HT1080 (cell line): ENCODE measurements at regions not wholly inside any gene's neighbourhood (a gene's known extent, or its start where the extent isn't known, plus 50 kb on each side); places are given as distances from the start of the nearest gene placed in this dataset.
A peak's percentile ranks its signal among the peaks of the same experiment; 100 is the strongest.

Experiments used
- DNase-seq: peaks from one replicate; pipeline ENCODE4 v3.0.0-alpha.2; 2015; ENCODE audit warnings: low read depth

DNA sequence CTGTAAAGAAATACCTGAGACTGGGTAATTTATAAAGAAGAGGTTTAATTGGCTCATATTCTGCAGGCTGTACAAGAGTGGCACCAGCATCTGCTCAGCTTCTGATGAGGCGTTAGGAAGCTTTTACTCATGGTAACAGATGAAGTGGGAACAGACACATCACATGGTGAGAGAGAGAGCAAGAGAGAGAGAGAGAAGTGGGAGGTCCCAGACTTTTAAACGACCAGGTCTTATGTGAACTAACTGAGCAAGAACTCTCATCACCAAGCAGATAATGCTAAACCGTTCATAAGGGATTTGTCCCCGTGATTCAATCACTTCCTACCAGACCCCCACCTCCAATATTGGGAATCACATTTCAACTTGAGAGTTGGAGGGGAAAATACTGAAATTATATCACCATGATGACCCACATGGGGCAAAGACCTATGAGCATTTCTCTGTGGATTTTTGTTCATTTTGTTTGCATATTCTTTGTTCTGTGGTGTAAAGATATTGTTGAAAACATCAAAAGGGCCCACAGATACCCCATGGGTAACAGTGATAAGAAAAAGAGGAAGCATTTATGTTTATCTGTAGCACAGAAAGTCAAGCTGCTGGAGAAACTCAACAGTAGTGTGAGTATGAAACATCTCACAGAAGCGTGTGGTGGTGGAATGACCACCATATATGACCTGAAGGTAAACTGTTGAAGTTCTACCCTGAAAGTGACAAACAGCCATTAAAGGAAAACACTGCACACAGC, 135.2 kb upstream of the PDE3A start:
- no peak for DNase-seq

DNA sequence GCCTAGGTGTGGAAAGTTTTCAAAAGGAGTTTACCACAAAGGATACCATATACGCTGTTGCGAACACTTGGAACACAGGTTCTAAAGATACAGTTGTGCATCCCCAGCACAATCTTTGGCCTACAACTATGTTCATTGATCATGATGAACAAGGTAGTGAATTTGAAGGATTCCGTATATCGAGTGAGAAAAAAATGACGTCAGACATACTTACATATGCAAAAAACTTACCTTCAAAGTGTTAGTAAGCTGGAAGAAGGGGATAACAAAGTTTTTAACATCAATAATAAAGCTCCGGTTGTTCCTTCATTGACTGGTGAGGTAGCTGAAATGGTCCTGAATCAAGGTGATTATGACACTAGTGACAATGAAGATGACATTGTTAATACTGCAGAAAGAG, 133.9 kb upstream of the PDE3A start:
- DNase-seq = no peak

DNA sequence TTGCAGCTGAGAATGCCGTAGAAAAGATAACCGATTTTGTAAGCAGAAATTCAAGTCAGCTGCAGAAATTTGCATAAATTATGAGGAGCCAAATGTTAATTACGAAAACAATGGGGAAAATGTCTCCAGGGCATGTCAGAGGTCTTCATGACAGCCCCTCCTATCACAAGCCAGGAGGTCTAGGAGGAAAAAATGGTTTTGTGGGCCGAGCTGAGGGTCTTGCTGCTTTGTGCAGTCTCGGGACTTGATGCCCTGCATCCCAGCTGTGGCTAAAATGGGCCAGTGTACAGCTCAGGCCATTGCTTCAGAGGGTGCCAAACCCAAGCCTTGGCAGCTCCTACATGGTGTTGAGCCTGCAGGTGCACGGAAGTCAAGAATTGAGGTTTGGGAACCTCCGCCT, 131.2 kb upstream of the PDE3A start:
- DNase-seq = no peak

DNA sequence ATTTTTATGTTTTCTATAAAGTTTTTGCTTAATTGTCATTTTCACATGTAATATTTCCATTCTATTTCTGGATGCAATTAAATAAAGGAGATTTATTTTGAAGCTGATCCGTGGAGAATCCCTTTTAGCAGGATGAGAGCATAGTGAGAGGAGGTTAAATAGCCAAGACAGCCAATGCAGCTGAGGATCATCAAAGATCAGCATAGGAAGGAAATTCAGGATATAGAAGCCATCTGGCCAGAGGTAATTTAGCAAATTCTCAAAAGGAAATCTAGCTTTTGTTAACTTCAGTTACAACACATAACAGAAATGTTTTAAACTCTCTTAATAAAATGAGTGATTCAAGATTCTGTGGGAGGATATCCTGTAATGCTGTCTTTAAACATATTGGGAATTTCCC, 122.8 kb upstream of the PDE3A start:
- no peak for DNase-seq

DNA sequence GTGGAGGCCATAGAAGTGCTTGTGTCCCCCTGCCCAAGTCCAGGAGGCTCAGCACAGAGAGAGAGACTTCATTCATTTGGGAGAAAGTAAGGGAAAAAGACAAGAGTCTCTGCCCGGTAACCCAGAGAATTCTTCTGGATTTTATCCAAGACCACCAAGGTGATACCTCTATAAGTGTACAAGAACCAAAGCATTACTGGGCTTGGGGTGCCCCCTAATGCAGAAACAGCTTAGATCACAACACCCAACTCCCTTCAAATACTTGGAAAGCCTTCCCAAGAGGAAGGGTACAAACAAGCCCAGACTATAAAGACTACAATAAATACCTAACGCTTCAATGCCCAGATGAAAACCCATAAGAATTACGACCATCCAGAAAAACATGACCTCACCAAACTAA, 119.7 kb upstream of the PDE3A start:
- DNase-seq = no peak

DNA sequence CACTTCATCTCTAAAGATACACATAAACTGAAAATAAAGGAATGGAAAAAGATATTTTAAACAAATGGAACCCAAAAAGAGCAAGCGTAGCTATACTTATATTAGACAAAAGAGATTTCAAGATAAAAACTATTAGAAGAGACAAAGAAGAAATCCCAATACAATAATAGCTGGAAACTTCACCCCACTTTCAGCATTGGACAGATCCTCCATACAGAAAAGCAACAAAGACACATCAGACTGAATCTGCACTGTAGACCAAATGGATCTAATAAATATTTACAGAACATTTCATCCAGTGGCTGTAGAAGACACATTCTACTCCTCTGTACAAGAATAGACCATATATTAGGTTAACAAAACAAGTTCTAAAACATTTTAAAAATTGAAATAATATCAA, 117.6 kb upstream of the PDE3A start:
- no peak for DNase-seq

DNA sequence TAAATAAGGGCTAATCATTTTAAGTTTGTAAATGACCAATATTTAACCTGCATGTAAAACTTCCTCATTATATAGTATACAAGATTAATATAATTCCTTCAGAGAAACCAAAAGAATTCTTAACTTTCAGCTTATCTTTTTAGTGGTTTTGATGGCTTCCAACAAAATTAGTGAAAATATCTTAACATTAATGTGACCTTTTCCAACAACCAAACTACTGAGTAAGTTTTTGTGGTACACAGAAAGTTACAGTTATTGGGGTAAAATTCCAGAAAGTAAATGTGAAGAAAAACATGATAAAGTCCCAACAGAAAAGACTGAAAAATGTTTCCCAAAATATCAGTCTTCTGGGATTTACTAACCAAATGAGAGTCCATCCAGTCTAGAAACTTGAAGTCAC, 111.0 kb upstream of the PDE3A start:
- no peak for DNase-seq

DNA sequence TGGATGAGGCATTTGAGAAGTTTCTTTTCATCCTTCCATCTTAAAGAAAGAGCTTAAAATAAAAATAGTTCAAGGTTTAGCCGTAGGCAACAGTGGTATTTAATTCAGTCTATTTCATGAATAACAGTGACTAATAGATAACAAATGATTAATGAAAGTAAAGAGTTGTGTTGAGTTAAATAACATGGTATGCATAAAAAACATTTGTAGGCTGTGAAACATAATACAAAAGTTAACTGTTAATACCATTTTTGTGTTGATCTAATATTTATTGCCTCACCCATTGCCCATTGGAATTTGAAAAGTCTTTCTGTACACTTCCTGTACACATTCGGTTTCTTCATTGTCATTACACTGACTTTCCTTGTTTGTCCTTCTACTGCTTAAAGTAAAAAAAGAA, 108.6 kb upstream of the PDE3A start:
- no peak for DNase-seq

DNA sequence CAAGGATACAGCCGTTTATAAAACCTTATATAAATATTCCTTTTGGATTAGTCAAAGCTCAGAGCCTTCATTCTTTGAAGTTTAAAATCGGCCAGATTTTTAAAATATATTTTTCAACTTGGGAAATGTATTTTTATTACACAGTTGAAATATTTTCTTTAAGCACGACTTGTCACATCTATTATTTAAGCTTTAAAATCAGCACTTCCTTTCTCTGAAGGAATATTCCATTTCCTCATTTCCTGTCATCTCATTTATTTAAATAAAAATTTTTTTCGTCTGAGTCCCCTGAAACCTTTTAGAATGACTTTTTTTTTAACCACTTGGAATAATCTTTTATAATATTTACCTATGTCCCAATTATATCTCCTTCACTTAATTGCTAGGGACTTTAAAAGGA, 107.5 kb upstream of the PDE3A start:
- no peak for DNase-seq

DNA sequence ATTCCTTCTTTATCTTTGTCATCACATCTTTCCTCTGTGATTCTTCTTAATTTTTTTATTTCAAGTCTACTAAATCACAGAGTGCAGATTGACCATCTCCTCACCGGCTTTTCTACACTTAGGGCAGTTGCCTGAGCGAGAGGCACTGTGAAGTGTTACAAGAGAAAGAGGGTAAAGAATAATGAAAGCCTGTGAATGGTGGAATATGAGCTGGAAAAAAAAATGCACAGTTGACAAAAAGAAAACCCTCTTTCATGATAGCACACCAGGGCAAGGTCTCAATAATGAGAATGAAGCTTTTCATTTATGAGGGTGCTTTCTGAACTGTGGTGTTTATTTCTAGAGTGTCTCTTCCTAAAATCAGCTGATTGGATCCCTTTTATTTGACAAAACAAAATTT, 106.2 kb upstream of the PDE3A start:
- no peak for DNase-seq

DNA sequence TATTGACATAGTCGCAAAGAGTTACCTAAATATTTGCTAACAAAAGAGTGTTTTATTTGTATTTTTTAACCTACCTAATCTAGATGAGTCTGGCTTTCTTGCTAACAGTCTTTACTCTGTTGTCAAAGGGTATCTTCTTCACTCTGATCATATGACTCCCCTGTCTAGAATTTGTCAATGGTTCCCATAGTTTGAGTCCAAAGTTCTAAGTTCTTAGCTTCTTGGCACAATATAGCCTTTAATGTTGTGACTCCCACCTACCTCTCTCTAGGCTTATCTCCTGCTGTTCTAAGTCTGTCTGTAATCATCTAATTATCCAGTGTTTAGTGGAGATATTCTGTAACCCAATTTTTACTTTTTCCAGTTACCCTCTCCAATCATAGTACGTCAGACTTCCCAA, 104.3 kb upstream of the PDE3A start:
- DNase-seq = no peak

DNA sequence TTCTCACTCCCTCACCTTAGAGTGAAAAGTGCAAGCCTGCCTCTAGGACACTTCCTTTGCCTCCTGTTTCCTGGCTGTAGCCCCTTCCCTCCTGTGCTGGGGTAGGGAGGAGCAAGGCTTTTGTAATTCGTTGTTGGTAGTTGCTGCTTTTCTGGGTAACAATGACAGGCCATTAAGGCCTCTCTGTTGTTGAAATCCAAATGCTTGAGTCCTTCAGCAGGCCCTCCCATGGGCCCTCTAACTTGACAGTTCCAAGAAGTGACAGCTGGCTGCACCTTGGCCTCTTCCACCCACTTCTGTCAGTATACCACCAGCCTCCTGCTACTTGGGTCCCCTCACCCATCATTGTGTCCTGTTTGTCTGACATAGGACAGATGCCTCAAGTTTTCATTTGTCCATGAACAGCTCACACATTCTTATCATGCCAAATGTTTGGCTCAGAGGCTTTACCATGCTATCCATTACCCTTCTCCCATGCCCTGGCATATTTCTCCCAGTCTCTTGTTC, 103.7 kb upstream of the PDE3A start:
- peak; percentile 2 for DNase-seq

DNA sequence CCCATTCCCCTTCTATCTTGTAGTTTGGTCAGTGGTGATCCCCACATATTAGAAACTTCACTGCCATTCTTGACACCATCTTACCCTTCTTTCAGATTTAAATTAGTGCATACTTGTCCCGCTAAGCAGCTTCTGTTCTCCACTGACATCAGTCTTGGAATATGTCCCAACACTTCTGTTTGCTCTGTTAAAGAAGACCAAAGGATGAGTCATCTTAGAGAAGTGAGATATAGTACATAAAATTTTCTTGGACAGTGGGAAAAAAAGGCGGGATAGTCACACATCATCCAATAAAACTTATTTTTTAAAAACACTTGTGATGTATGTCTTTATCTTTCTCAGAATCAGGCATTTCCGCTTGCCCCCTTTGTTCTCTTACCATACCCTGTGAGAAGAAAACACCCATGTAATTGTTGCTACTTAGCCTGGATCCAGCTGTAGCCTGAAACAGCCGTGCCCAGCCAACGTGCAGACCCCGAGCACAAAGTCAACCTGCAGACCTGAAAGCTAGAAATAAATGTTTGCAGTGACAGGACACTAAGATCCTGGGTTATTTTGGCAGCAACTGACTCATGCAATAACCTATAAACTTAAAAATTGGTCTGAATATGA, 100.1 kb upstream of the PDE3A start:
- peak; percentile 20 for DNase-seq

DNA sequence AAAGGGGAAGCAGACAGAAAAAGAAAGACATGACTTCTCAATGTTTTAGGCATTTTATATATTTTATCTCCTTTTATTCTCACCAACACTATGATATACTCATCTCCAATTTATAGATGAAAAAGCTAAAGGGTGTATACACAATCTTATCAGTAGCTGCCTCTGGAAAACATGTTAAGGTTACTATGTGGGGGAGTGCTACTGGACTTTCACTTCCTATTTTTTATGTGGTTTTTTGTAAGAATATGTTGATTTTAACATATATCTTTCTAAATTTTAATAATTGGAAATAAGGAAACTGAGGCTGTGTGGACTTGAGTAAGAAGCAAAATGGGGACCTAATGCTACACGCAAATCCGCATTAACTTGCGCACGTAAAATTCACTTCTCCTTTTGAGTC, 99.6 kb upstream of the PDE3A start:
- DNase-seq = no peak

DNA sequence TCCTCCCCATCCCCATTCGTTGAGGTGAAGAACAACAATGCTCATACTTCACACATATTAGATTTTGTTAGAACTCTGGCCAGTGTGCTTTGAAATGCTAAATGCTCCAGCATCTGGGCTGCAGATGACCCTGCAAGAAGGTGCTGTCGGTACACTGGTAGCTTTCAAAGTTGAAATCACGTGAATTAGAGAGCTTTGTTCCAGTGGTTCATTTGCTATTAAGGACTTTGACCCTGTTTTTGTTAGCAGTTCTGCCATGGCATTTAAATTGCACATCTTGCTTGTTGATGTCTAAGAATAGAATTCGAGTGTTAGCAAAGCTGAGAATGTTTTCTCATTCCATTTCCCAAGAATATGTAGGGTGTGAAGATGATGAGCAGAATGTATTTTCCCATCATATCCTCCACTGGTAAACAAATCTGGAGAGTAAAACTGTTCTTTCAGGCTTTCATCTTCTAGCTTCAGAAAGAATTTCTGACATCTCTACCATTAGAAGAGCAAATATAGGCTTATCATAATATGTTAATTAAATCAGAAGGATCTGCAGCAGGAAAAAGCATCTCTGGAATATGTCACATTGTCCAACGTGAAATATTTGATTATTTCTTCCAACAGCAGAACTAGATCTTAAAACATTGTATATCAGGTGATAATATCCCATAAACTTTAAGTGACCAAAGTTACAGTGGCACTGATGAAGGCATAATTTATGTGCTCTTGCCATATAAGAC, 98.8 kb upstream of the PDE3A start:
- DNase-seq = no peak

DNA sequence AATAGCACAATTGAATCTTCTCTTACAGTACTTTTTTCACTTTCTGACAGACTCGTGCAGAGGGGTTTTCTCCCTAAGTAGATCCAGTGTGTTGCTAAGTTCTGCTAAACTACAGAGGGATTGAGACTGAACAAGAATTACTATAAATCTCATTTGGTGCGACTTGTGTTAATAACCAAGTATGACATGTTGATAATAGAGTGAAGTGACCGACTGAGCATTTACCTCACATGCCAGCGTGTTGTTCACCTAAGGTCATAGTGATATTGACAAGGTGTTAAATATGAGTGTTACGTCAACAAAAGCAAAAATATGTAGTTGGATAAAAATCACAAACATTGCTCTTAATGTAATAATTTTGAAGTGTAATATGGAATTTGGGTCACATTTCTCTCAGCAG, 97.8 kb upstream of the PDE3A start:
- DNase-seq = no peak

DNA sequence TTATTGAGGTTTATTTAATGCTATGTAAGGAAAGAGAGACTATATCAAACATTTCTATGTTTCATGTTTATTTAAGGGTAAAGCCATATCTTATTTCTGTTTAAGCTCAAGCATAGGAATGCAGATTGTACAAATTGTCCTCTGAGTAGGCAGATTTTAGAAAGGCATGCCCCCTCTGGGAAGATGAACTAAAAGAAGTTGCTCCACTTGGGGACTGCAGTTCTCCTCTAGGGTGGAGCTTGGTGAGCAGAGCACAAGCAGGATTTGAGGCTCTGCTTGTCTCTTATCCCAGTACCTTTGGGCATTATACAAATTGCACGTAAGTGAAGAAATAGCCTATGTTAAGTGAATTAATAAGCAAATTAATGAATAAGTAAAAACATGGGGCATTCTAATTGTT, 96.2 kb upstream of the PDE3A start:
- DNase-seq = no peak

DNA sequence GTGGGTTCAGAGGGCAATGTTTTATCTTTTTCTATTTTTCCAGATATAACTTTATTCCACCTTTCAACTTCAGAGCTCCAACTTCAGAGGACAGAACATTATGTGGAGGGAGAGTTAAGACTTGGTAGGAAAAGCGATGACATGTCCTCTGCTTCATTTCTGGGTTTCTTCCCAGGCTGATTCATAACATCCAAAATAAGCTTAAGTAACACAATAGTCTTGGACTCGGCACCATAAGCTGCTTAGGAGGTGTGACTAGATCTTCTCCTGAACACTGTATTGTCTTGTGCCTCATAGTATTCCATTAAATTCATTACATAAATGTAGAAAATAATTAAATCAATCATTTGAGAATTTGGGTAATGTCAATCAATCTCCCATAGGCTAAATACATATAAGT, 95.5 kb upstream of the PDE3A start:
- no peak for DNase-seq

DNA sequence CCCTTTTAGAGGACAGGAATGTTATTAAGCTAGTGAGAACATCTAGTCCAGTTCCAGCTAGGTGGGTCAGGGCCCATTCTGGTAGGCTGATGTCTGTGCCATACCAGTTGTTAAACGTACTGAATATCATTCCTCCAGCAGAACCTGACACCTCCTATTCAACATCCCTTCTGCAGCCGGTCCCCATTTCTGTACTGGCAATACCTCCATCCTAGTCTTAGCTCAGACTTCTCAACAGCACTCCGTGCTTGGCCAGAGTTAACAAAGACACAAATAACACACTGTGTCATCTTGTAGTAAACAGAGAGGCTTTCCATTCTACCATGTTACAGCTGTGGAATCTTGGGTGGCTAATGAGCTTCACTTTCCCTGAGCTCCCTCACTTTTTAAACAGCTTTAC, 94.3 kb upstream of the PDE3A start:
- DNase-seq = no peak

DNA sequence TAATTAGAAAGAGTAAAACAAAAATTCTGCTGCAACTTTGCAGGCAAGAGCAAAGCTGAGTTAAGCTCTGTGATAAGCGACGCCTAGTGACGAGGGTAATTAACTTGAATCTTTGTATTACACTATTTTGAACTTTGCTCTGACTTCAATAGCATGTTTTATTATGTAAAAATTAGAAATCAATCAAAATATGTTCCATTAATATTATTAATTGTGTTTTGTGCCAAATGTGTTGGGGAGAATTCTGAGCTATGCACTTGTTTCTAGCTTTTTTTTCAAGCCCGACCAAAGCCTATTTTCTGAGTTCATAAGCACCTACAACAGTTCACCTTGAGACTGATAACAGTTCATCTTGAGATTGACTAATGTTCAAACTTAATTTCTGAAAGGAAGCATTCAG, 90.1 kb upstream of the PDE3A start:
- no peak for DNase-seq

DNA sequence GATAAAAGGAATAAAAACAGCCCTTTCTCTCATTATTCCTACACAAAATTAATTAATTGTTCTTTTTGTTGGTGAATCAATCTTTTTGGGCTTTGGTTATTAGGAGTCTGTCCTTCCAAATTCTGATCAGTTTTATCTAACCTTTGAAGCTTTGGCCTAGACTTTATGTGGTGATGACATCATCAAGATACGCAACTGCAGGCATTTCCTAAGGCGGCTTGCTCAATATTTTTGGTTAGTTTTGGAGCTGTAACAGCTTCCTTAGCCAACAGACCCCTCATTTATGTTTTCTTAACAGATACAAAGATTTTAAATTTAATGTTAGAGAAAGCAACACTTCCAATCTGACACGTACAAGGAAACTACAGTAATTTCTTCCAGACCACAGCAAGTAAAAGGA, 87.8 kb upstream of the PDE3A start:
- DNase-seq = no peak

DNA sequence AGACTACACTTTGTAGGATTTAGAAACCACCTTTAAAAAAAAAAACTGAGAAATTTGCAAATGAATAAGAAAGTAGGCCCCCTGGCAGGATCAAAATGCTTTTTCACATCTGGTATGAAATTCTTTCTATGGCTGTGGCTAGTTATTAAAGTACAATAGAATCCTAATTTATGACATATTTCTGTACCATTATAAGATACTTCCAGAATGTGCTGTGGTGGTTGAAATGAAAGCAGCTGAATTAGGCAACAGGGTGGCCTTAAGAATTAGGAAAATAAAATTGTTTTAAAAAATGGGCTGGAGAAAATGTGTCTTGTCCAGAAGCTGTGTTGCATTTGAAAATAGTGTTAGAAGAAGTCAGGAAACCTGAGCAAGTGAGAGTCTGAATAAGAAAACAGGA, 85.9 kb upstream of the PDE3A start:
- no peak for DNase-seq

DNA sequence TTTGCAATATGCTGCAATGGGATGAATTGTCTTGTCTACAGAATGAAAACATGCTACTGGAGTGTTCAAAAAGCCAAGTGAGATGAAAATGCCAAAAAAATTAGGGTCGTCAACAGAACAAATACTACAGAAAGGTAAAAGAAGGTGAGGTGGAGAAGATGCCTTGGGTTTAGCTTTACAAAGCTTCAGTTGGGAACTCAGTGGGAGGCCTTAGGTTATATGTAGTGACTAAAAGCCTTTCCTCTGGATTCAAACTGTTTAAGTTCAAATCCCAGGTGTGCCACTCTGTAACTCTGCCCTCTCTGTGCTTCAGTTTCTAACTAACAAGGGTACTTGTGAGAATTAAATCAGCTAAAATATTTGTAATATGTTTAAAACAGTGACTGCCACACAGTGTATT, 84.9 kb upstream of the PDE3A start:
- DNase-seq = no peak
